ENCODE measurements at regions not wholly inside any gene's neighbourhood (a gene's known extent, or its start where the extent isn't known, plus 50 kb on each side); places are given as distances from the start of the nearest gene placed in this dataset.

DNA sequence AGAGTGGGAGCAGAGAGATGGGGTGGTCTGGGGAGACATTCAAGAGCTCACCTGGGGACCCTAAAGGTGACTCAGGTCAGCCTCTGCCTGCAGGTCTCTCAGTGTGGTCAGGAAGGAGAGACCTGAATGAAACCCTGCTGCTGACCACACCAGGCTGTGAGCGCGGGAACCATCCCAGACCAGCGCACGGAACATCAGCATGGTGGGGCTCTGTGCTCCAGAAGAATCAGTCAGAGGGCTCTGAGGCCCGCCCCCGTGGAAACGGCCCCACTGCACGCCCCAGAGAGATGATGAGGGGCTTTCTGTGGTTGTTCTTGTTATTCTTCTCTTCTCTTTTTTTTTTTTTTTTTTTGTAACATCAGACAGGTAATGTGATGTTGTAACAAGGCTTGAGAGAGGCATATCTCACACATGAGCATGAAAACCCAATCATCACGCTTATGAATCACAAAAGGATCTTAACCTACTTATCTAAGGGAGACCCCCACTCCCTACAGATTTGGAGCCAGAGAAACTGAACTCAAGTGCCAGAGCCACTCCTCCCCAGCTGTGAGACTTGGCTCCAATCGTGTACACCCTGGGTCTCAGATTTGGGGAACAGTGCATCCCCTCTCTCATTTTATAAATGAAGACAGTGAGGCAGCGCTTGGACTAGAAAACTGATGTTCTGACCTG, 302.2 kb downstream of the EIPR1 start:
- H3K4me3 ChIP-seq (ENCODE audit: low read length), result no peak overlapping the region
- TF ChIP-seq, protein P1, sequence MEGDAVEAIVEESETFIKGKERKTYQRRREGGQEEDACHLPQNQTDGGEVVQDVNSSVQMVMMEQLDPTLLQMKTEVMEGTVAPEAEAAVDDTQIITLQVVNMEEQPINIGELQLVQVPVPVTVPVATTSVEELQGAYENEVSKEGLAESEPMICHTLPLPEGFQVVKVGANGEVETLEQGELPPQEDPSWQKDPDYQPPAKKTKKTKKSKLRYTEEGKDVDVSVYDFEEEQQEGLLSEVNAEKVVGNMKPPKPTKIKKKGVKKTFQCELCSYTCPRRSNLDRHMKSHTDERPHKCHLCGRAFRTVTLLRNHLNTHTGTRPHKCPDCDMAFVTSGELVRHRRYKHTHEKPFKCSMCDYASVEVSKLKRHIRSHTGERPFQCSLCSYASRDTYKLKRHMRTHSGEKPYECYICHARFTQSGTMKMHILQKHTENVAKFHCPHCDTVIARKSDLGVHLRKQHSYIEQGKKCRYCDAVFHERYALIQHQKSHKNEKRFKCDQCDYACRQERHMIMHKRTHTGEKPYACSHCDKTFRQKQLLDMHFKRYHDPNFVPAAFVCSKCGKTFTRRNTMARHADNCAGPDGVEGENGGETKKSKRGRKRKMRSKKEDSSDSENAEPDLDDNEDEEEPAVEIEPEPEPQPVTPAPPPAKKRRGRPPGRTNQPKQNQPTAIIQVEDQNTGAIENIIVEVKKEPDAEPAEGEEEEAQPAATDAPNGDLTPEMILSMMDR (conservative IDR thresholded peaks at IDR 0.05; ENCODE audit: low read length), result no peak
- no peak for DNase-seq (ENCODE audit: low read depth)

- no peak for DNase-seq (ENCODE audit: low read depth)
- TF ChIP-seq, protein P1 (conservative IDR thresholded peaks at IDR 0.05; ENCODE audit: low read length), result no peak
- no peak overlapping the region for H3K4me3 ChIP-seq (ENCODE audit: low read length)
Observed at GRCh38 chr2:3073704-3074103, 303.9 kb downstream of the EIPR1 start.

- TF ChIP-seq, protein P1 (conservative IDR thresholded peaks at IDR 0.05; ENCODE audit: low read length), result no peak
- DNase-seq (ENCODE audit: low read depth), result no peak
- H3K4me3 ChIP-seq (ENCODE audit: low read length), result no peak overlapping the region
Observed at GRCh38 chr2:3073041-3073595, 304.5 kb downstream of the EIPR1 start.

DNA sequence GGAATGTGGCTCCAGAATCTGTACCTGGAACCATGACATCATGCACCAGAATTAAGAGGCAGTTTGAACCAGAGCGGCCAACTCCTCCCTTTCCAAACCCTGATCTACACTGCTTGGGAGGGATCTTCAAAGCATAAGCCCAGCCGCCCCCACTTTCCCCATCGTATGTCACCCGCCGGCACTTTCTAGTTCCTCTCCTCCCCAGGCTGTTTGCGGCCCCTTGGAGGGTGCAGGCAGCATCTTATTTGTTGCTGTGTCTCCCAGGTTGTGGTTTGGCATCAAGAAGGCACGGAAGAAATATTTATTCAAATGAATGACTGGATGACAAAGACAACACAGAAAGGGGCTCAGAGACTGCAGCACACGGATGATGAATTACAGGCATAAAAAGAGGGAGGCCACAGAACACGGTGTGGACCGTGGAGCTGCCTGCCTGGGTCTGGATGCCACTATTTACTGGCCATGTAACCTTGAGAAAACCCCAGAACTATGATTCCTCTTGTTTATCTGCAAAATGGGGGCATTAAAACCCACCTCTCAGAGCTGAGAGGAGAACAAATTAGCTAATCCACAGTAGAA, 305.8 kb downstream of the EIPR1 start:
- no peak overlapping the region for H3K4me3 ChIP-seq (ENCODE audit: low read length)
- TF ChIP-seq, protein P1 (conservative IDR thresholded peaks at IDR 0.05; ENCODE audit: low read length), result no peak
- DNase-seq (ENCODE audit: low read depth), result no peak

DNA sequence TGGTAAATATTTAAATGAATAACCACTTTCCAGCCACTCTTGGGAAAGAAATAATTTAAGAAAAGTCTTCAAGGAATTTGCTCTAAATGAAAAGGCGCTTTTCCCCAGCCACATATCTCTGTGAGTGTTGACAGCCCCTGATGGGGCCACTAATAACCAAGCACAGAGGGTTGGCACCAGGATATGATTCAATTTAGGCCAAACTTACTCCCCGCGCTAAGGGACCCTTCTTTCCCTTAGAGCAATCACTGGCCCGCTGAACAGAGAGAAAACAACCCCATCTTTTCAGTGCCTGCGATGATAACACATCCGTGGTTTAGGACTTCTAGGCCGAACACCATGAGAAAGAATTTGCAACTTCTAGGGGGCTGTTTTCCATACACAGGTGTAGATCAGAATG, 310.8 kb downstream of the EIPR1 start:
- no peak overlapping the region for H3K4me3 ChIP-seq (ENCODE audit: low read length)
- no peak for DNase-seq (ENCODE audit: low read depth)
- TF ChIP-seq, protein P1 (conservative IDR thresholded peaks at IDR 0.05; ENCODE audit: low read length), result no peak

- TF ChIP-seq, protein P1 (conservative IDR thresholded peaks at IDR 0.05; ENCODE audit: low read length), result no peak
- no peak overlapping the region for H3K4me3 ChIP-seq (ENCODE audit: low read length)
- no peak for DNase-seq (ENCODE audit: low read depth)
Observed at GRCh38 chr2:3065928-3066327, 311.7 kb downstream of the EIPR1 start.

Data from AG10803 (cell line).